GM19468 (cell line): ENCODE measurements at regions not wholly inside any gene's neighbourhood (a gene's known extent, or its start where the extent isn't known, plus 50 kb on each side); places are given as distances from the start of the nearest gene placed in this dataset.

ENCODE experiments used
- ATAC-seq: cut with Tn5 transposase; IDR thresholded peaks from one replicate; pipeline ENCODE4 v1.9.1; 2021; ENCODE audit warnings: mild to moderate bottlenecking, moderate library complexity, moderate number of reproducible peaks; ENCODE audit not compliant: unreplicated experiment; ENCODE audit errors: extremely low read depth

- no peak for ATAC-seq
Measured at GRCh38 chr3:104951426-104951825, 415.3 kb upstream of the ALCAM start.

GRCh38 chr3:104952146-104952972 is 414.4 kb upstream of the ALCAM start:
- no peak for ATAC-seq

GRCh38 chr3:104956620-104957345 is 409.9 kb upstream of the ALCAM start:
- no peak for ATAC-seq

GRCh38 chr3:104960579-104960978 is 406.1 kb upstream of the ALCAM start:
- ATAC-seq: no peak

- no peak for ATAC-seq
Measured at GRCh38 chr3:104961851-104962250, 404.9 kb upstream of the ALCAM start.

- no peak for ATAC-seq
Measured at GRCh38 chr3:104974316-104974715, 392.4 kb upstream of the ALCAM start.

GRCh38 chr3:104977719-104978118 is 389.0 kb upstream of the ALCAM start:
- no peak for ATAC-seq

- ATAC-seq: no peak
Measured at GRCh38 chr3:104982130-104982529, 384.6 kb upstream of the ALCAM start.

GRCh38 chr3:104987859-104988258 is 378.9 kb upstream of the ALCAM start:
- ATAC-seq: no peak

- no peak for ATAC-seq
Measured at GRCh38 chr3:104988496-104988895, 378.2 kb upstream of the ALCAM start.

- ATAC-seq: no peak
Measured at GRCh38 chr3:104989878-104990277, 376.8 kb upstream of the ALCAM start.

- ATAC-seq: no peak
Measured at GRCh38 chr3:104990758-104991157, 376.0 kb upstream of the ALCAM start.

GRCh38 chr3:104992676-104993075 is 374.0 kb upstream of the ALCAM start:
- no peak for ATAC-seq

- ATAC-seq: no peak
Measured at GRCh38 chr3:105006164-105006563, 360.5 kb upstream of the ALCAM start.

GRCh38 chr3:105013657-105014056 is 353.1 kb upstream of the ALCAM start:
- no peak for ATAC-seq

GRCh38 chr3:105014631-105015030 is 352.1 kb upstream of the ALCAM start:
- no peak for ATAC-seq

GRCh38 chr3:105022813-105023212 is 343.9 kb upstream of the ALCAM start:
- ATAC-seq: no peak

GRCh38 chr3:105030211-105030610 is 336.5 kb upstream of the ALCAM start:
- ATAC-seq: no peak

GRCh38 chr3:105032541-105032940 is 334.2 kb upstream of the ALCAM start:
- no peak for ATAC-seq

GRCh38 chr3:105033081-105033480 is 333.6 kb upstream of the ALCAM start:
- ATAC-seq: no peak

GRCh38 chr3:105039004-105039403 is 327.7 kb upstream of the ALCAM start:
- no peak for ATAC-seq
